Panc1 (cell line): ENCODE measurements at regions not wholly inside any gene's neighbourhood (a gene's known extent, or its start where the extent isn't known, plus 50 kb on each side); places are given as distances from the start of the nearest gene placed in this dataset.

Experiments used
- ATAC-seq: fragments of 200-7000 bp; cut with Tn5 transposase; 2 replicates; pipeline ENCODE4 v1.9.1; 2020; ENCODE audit warnings: mild to moderate bottlenecking, moderate library complexity
- BruUV-seq: library from RNA; stranded (reverse); fragments of 400-500 nt; replicated peaks from 2 replicates; lab custom pipeline; 2021; lab: Mats Ljungman, UMichigan
- CTCF ChIA-PET: fragments of 300-600 bp; sonication (Branson Sonifier 250); formaldehyde crosslinking; loops from one replicate; lab custom pipeline; 2022; ENCODE audit warnings: antibody characterized with exemption; lab: Charles Lee
- POLR2A ChIA-PET: fragments of 300-600 bp; sonication (Branson Sonifier 250); formaldehyde crosslinking; loops from one replicate; lab custom pipeline; 2022; ENCODE audit warnings: antibody characterized with exemption; lab: Charles Lee
- DNase-seq: peaks from one replicate; pipeline ENCODE4 v3.0.0-alpha.2; 2010; ENCODE audit warnings: low read depth, low spot score
- H3K27ac ChIP-seq: 2 replicates; pipeline ENCODE4 v1.5.1; 2011; ENCODE audit warnings: mild to moderate bottlenecking, low read length, inconsistent platforms
- H3K27me3 ChIP-seq: fragments of 200-500 bp; sonication (Bioruptor generic); 2 replicates; pipeline ENCODE4 v1.6.0; 2014; ENCODE audit warnings: low read length, inconsistent platforms; ENCODE audit not compliant: control insufficient read depth, insufficient read depth
- H3K36me3 ChIP-seq: fragments of 200-500 bp; sonication (Bioruptor generic); 2 replicates; pipeline ENCODE4 v1.5.1; 2014; ENCODE audit warnings: inconsistent platforms, mild to moderate bottlenecking, low read length, moderate library complexity; ENCODE audit not compliant: control insufficient read depth, insufficient read depth
- H3K4me1 ChIP-seq: 2 replicates; pipeline ENCODE4 v1.5.1; 2011; ENCODE audit warnings: inconsistent platforms, mild to moderate bottlenecking, low read length, moderate library complexity; ENCODE audit not compliant: control insufficient read depth, insufficient read depth
- H3K4me3 ChIP-seq, 2 experiments: 2 replicates each; pipeline ENCODE4 v1.5.1; 2011 to 2012; ENCODE audit warnings: low read depth in 2 of 2, low read length in 2 of 2, mild to moderate bottlenecking in 2 of 2, inconsistent platforms in 1 of 2, moderate library complexity in 1 of 2
- H3K9me3 ChIP-seq: fragments of 200-500 bp; sonication (Bioruptor generic); 2 replicates; pipeline ENCODE4 v1.5.1; 2014; ENCODE audit warnings: low read depth, mild to moderate bottlenecking, inconsistent platforms, low read length, moderate library complexity; ENCODE audit not compliant: control insufficient read depth, insufficient read depth
- POLR2AphosphoS5 ChIP-seq: IDR thresholded peaks from 2 replicates; pipeline ENCODE4 v1.6.1; 2012; ENCODE audit warnings: mild to moderate bottlenecking, low read depth, low read length, moderate library complexity
- SIN3A ChIP-seq: IDR thresholded peaks from 2 replicates; pipeline ENCODE4 v1.6.1; 2012; ENCODE audit warnings: low read depth, mild to moderate bottlenecking, low read length, moderate library complexity, borderline replicate concordance; ENCODE audit not compliant: insufficient read depth
- TCF7L2 ChIP-seq: IDR thresholded peaks from 2 replicates; pipeline ENCODE4 v1.6.1; 2011; ENCODE audit warnings: mild to moderate bottlenecking, low read depth, low read length, inconsistent platforms
- in situ Hi-C: cut with HindIII; loops from 2 replicates; pipeline ENCODE4 v1.10.0; 2016; ENCODE audit warnings: low sequenced_read_pairs, low pct_unique_long_range_greater_than_20kb
- intact Hi-C: fragments of 100-400 bp; cut with micrococcal nuclease; formaldehyde crosslinking; loops from one replicate; pipeline ENCODE4 v1.10.0; 2022; ENCODE audit not compliant: unreplicated experiment
- TF ChIP-seq, protein P1 (sequence below), 2 experiments: IDR thresholded peaks; 2 replicates each; pipeline ENCODE4 v1.6.1; 2011 to 2012; ENCODE audit warnings: low read depth in 2 of 2, control low read depth in 1 of 2, low read length in 1 of 2, mild to moderate bottlenecking in 1 of 2, moderate library complexity in 1 of 2; ENCODE audit not compliant: insufficient read depth in 1 of 2
- TF ChIP-seq, protein P2 (sequence below): fragments of 450-650 bp; IDR thresholded peaks from 2 replicates; pipeline ENCODE4 v1.5.1; 2017; ENCODE audit warnings: mild to moderate bottlenecking

DNA sequence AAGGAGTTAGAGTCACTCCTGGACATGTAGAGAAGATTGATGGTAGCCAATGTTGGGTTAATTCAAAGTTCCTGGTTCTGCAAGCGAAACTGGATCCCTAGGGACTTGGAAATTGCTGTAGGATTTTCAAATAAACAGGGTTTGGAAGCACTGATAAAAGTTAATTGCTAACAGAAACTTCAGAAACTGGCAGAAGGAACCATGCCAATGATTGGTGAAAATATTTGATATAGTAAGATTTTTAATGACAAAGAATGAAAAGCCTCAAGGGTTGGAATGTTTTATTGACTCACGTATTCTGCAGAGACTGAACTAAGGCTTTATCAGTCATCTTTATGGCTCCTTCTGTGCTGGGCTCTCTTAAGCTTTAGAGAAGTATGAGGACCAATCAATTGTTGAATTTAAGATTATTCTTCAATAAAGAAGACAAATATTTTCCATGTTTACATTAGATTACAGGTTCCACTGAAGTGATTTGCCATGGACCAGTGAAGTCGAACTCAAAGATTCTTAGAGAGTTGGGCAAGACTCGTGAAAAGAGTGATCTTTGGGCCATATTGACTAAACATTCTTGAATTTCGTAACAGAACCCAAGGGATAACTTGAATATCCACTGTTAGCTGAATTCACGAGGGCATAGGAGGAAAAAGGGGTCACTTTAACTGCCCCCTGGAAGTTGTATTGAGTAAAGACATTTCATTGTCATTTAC, 371.4 kb downstream of the HDGFL1 start:
- Histone ChIP-seq H3K4me3 (no peak overlapping the region), H3K36me3 (no peaks in the 10 kb centered on the region), H3K27me3 (no peaks in the 10 kb centered on the region), H3K9me3 (no peaks in the 10 kb centered on the region), H3K27ac (no peak overlapping the region), H3K4me1 (no peaks in the 10 kb centered on the region)
- in situ Hi-C loops: no loop called here
- POLR2A ChIA-PET: no interaction called here
- ATAC-seq (no peak), DNase-seq (no peak)
- intact Hi-C loops: no loop called here
- BruUV-seq: no TSS peak
- CTCF ChIA-PET: no interaction called here
- peak; percentile 57 for TF ChIP-seq TCF7L2
- no peak for TF ChIP-seq POLR2AphosphoS5

DNA sequence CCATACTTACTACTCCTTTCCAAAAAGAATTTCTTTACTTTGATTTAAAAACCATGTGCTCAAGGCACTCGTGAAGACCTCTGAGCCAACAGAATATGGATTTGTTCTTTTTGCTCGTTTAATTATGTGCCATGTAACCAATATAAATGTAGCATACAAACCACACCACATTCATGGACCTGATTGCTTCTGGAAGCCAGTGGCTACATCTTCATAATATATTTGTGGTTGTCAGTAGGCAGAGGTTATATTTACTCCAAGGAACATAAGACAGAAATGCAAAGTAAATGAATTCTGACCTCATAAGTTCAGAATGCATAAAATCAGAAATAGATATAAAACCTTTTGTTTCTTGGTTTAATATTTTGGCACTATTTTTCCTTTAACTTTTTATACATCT, 373.0 kb downstream of the HDGFL1 start:
- Histone ChIP-seq H3K27ac (no peak overlapping the region), H3K4me3 (no peak overlapping the region), H3K36me3 (no peaks in the 10 kb centered on the region), H3K9me3 (no peaks in the 10 kb centered on the region), H3K27me3 (no peaks in the 10 kb centered on the region), H3K4me1 (no peaks in the 10 kb centered on the region)
- no peak for TF ChIP-seq SIN3A
- TF ChIP-seq TCF7L2: no peak
- TF ChIP-seq, protein P1, sequence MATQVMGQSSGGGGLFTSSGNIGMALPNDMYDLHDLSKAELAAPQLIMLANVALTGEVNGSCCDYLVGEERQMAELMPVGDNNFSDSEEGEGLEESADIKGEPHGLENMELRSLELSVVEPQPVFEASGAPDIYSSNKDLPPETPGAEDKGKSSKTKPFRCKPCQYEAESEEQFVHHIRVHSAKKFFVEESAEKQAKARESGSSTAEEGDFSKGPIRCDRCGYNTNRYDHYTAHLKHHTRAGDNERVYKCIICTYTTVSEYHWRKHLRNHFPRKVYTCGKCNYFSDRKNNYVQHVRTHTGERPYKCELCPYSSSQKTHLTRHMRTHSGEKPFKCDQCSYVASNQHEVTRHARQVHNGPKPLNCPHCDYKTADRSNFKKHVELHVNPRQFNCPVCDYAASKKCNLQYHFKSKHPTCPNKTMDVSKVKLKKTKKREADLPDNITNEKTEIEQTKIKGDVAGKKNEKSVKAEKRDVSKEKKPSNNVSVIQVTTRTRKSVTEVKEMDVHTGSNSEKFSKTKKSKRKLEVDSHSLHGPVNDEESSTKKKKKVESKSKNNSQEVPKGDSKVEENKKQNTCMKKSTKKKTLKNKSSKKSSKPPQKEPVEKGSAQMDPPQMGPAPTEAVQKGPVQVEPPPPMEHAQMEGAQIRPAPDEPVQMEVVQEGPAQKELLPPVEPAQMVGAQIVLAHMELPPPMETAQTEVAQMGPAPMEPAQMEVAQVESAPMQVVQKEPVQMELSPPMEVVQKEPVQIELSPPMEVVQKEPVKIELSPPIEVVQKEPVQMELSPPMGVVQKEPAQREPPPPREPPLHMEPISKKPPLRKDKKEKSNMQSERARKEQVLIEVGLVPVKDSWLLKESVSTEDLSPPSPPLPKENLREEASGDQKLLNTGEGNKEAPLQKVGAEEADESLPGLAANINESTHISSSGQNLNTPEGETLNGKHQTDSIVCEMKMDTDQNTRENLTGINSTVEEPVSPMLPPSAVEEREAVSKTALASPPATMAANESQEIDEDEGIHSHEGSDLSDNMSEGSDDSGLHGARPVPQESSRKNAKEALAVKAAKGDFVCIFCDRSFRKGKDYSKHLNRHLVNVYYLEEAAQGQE (IDR thresholded peaks at IDR 0.05; ENCODE audit: insufficient read depth in 1 of 2, low read depth in 2 of 2, low read length in 1 of 2): no peak
- TF ChIP-seq, protein P2, sequence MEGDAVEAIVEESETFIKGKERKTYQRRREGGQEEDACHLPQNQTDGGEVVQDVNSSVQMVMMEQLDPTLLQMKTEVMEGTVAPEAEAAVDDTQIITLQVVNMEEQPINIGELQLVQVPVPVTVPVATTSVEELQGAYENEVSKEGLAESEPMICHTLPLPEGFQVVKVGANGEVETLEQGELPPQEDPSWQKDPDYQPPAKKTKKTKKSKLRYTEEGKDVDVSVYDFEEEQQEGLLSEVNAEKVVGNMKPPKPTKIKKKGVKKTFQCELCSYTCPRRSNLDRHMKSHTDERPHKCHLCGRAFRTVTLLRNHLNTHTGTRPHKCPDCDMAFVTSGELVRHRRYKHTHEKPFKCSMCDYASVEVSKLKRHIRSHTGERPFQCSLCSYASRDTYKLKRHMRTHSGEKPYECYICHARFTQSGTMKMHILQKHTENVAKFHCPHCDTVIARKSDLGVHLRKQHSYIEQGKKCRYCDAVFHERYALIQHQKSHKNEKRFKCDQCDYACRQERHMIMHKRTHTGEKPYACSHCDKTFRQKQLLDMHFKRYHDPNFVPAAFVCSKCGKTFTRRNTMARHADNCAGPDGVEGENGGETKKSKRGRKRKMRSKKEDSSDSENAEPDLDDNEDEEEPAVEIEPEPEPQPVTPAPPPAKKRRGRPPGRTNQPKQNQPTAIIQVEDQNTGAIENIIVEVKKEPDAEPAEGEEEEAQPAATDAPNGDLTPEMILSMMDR: no peak
- TF ChIP-seq POLR2AphosphoS5: no peak
- ATAC-seq (no peak), DNase-seq (no peak)
- BruUV-seq: no TSS peak
- in situ Hi-C loops (no loop called here), intact Hi-C loops (no loop called here)
- POLR2A ChIA-PET: no interaction called here
- CTCF ChIA-PET: no interaction called here

DNA sequence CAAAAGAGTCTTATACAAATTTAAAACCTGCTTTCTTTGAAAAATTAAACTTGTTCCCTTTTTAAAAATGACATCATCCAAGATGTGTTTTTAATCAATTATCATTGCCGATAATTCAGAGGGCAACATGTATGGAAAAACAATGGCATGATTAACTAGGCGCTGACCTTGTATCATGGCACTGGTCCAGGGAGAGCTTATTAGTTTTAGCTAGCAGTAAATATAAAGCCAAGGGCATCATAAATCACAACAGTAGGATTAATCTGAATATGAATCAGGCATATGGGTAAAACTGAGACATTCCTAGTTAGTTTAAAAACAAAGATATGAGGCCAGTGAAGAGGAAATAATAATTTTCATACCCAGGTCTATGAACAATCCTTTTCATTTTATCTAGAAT, 374.0 kb downstream of the HDGFL1 start:
- no peaks in the 10 kb centered on the region for H3K4me1 ChIP-seq
- H3K27me3 ChIP-seq: no peaks in the 10 kb centered on the region
- BruUV-seq: no TSS peak
- H3K9me3 ChIP-seq: no peaks in the 10 kb centered on the region
- no peak for TF ChIP-seq SIN3A
- TF ChIP-seq, protein P2: no peak
- TF ChIP-seq TCF7L2: no peak
- no peak for TF ChIP-seq POLR2AphosphoS5
- TF ChIP-seq, protein P1 (IDR thresholded peaks at IDR 0.05; ENCODE audit: insufficient read depth in 1 of 2, low read depth in 2 of 2, low read length in 1 of 2): no peak
- intact Hi-C loops (no loop called here), in situ Hi-C loops (no loop called here)
- ChIA-PET CTCF (no interaction called here), POLR2A (no interaction called here)
- no peaks in the 10 kb centered on the region for H3K36me3 ChIP-seq
- no peak overlapping the region for H3K27ac ChIP-seq
- ATAC-seq: no peak
- no peak for DNase-seq
- H3K4me3 ChIP-seq: no peak overlapping the region
